Heart left ventricle (tissue), 16 donors: ENCODE measurements at regions not wholly inside any gene's neighbourhood (a gene's known extent, or its start where the extent isn't known, plus 50 kb on each side); places are given as distances from the start of the nearest gene placed in this dataset.

Experiments used
- ATAC-seq, 4 donors: fragments of 200-7000 bp; cut with Tn5 transposase; one replicate each; pipeline ENCODE4 v1.9.1; 2020 to 2022; ENCODE audit warnings: moderate library complexity in 4 of 4, mild to moderate bottlenecking in 3 of 4, moderate number of reproducible peaks in 1 of 4
- DNase-seq, 5 donors: peaks; one replicate each; pipeline ENCODE4 v3.0.0-alpha.2; 2020
- H3K27ac ChIP-seq, 12 donors: fragments of 200-600 bp; sonication (generic) in 4 of 12; one replicate each; pipeline versions ENCODE4 v1.5.0 to v1.8.0; 2016 to 2022; ENCODE audit warnings: mild to moderate bottlenecking in 2 of 12
- H3K27me3 ChIP-seq, 9 donors: fragments of 200-600 bp; sonication (generic) in 2 of 9; one replicate each; pipeline versions ENCODE4 v1.5.1 to v1.8.0; 2016 to 2022; ENCODE audit warnings: mild to moderate bottlenecking in 3 of 9
- H3K36me3 ChIP-seq, 9 donors: fragments of 200-600 bp; sonication (generic) in 2 of 9; one replicate each; pipeline versions ENCODE4 v1.5.0 to v1.8.0; 2018 to 2022; ENCODE audit warnings: mild to moderate bottlenecking in 2 of 9
- H3K4me1 ChIP-seq, 12 donors: fragments of 200-600 bp; sonication (generic) in 4 of 12; one replicate each; pipeline versions ENCODE4 v1.5.0 to v1.8.0; 2016 to 2022; ENCODE audit warnings: mild to moderate bottlenecking in 3 of 12
- H3K4me3 ChIP-seq, 12 donors: fragments of 200-600 bp; sonication (generic) in 4 of 12; one replicate each; pipeline versions ENCODE4 v1.5.0 to v1.8.0; 2017 to 2022; ENCODE audit warnings: mild to moderate bottlenecking in 9 of 12, moderate library complexity in 4 of 12
- H3K9me3 ChIP-seq, 12 donors: fragments of 200-600 bp; sonication (generic) in 4 of 12; one replicate each; pipeline versions ENCODE4 v1.5.0 to v1.8.0; 2016 to 2022; ENCODE audit warnings: mild to moderate bottlenecking in 1 of 12
- POLR2A ChIP-seq, 2 donors: fragments of 450-650 bp; IDR thresholded peaks; one replicate each; pipeline ENCODE4 v1.6.1; 2017; ENCODE audit warnings: antibody characterized with exemption in 2 of 2, mild to moderate bottlenecking in 2 of 2, moderate library complexity in 2 of 2
- WGBS, 4 donors: extraction: QIAGEN DNeasy Blood & Tissue Kit in 2 of 4; methylation state at CpG; one replicate each; pipeline versions ENCODE4 v1.1.5 to v1.1.7; 2013 to 2018; 5-methylcytosine and 5-hydroxymethylcytosine counted together
- intact Hi-C, 10 donors: fragments of 100-400 bp; cut with DNase I; formaldehyde crosslinking; loops; one replicate each; pipeline versions ENCODE4 v1.11.1 to v1.14.2; 2022
- TF ChIP-seq, protein P1 (sequence below), 12 donors: fragments of 200-600 bp; sonication (generic) in 4 of 12; IDR thresholded peaks; one replicate each; pipeline versions ENCODE4 v1.5.0 to v1.8.0; 2018 to 2022; ENCODE audit warnings: antibody characterized with exemption in 12 of 12, mild to moderate bottlenecking in 5 of 12
- donor health status: ischemic (EF 13 %, LVEDD 7.1; RV severe dilation, severe dysfunction).
- donor health status: healthy with polysubstance abuse.
- donor health status: DM: no; HTN: yes; CAD: no.
- donor health status: DM: no; HTN: no; CAD: no.
- donor health status: ischemic (EF 25% LVEDD 6.9; RV normal size, moderate dysfunction).
- donor health status: ischemic (EF 25% LVEDD 5.7; RV mildly dilated, moderate dysfunction).
- donor health status: healthy.
- donor health status: DM: yes; HTN: yes; CAD: no.
- donor health status: ischemic (EF 35%, LVEDD 5.7; RV mildly dilated, moderate dysfunction).
- donor health status: nonischemic (EF 11% LVEDD 7.7; RV severe dilation, severe dysfunction).
- donor health status: DM: yes; HTN: yes; CAD: no.
- donor health status: PGD.
- donor health status: ischemic (EF 29% LVEDD 5.4; RV normal size, mild dysfunction).
- donor health status: nonischemic (EF 23%, LVEDD 6.1; RV moderate dilation, normal function).

DNA sequence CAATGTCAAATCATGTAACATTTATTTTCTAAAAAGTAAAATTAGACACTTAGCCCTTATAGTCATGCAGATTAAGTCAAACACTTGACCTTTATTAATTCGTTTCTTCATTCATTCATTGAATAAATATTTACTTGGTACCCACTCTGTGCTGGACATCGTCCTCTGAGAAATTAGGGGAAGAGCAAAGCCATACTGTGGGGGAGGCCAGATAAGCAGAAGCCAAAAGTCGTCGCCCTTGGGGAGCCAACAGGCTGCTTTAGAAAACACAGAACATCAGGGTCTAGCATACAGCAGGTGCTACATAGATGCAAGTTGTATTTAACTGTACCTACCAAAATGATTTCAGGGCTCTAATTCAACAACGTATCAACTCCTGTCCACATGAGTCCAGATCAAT, 66.1 kb upstream of the PROX1 start:
- DNase-seq = no peak
- TF ChIP-seq, protein P1, sequence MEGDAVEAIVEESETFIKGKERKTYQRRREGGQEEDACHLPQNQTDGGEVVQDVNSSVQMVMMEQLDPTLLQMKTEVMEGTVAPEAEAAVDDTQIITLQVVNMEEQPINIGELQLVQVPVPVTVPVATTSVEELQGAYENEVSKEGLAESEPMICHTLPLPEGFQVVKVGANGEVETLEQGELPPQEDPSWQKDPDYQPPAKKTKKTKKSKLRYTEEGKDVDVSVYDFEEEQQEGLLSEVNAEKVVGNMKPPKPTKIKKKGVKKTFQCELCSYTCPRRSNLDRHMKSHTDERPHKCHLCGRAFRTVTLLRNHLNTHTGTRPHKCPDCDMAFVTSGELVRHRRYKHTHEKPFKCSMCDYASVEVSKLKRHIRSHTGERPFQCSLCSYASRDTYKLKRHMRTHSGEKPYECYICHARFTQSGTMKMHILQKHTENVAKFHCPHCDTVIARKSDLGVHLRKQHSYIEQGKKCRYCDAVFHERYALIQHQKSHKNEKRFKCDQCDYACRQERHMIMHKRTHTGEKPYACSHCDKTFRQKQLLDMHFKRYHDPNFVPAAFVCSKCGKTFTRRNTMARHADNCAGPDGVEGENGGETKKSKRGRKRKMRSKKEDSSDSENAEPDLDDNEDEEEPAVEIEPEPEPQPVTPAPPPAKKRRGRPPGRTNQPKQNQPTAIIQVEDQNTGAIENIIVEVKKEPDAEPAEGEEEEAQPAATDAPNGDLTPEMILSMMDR (IDR thresholded peaks at IDR 0.05) = no peak
- H3K27ac ChIP-seq = no peak overlapping the region
- no peaks in the 10 kb centered on the region for H3K27me3 ChIP-seq
- no peaks in the 10 kb centered on the region for H3K9me3 ChIP-seq
- no peak for ATAC-seq
- intact Hi-C loops = no loop called here
- H3K4me1 ChIP-seq = no peaks in the 10 kb centered on the region
- no peaks in the 10 kb centered on the region for H3K36me3 ChIP-seq
- WGBS, 4 donors = 64 to 69% (median 66%) methylated on average over 5 of the region's 5 CpGs
- no peak overlapping the region for H3K4me3 ChIP-seq

DNA sequence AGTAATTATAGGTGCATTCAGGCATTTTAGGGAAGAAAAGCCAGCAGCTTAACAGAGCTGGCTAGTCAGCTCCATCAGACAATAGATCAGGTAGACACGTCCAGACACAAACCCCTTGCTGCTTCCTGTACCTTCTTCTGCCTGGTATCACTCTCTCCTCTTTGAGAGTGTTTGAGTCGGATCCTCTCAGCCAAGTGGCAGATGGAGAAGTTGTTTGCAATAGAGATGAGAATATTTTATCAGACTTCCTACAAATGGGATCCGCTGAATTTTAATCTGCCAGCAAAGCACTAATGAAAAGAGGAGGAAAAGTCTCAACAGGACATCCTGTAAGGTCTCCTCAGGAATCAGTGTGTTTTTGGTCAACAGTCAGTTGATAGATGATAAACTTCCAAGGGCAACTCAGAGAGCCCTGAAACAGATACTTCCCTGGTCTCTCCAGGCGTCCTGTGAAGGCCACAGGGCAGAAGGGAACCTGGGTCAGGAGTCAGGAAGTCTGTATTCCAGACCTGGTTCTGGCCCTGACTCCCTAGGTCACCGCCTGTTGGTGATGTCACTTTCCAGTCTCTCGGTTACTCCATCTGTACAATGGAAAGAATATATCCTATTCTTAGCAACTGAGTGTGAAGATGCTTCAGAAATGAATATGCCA, 62.1 kb upstream of the PROX1 start:
- H3K27me3 ChIP-seq = no peaks in the 10 kb centered on the region
- TF ChIP-seq, protein P1 (IDR thresholded peaks at IDR 0.05) = no peak
- TF ChIP-seq POLR2A (IDR thresholded peaks at IDR 0.05) = no peak
- H3K4me1 ChIP-seq = no peaks in the 10 kb centered on the region
- intact Hi-C loops = no loop called here
- H3K27ac ChIP-seq = no peak overlapping the region
- no peak for DNase-seq
- H3K36me3 ChIP-seq = no peaks in the 10 kb centered on the region
- no peak overlapping the region for H3K4me3 ChIP-seq
- no peaks in the 10 kb centered on the region for H3K9me3 ChIP-seq
- 60 to 70% (median 64%) methylated on average over 6 of the region's 6 CpGs for WGBS, 4 donors
- no peak for ATAC-seq

- WGBS, 4 donors = 89 to 94% (median 91%) methylated on average over 6 of the region's 6 CpGs
- H3K27me3 ChIP-seq = no peaks in the 10 kb centered on the region
- no peak overlapping the region for H3K4me3 ChIP-seq
- intact Hi-C loops = no loop called here
- H3K27ac ChIP-seq = no peak overlapping the region
- no peak for TF ChIP-seq POLR2A (IDR thresholded peaks at IDR 0.05)
- TF ChIP-seq, protein P1 (IDR thresholded peaks at IDR 0.05) = no peak
- no peak for ATAC-seq
- no peaks in the 10 kb centered on the region for H3K36me3 ChIP-seq
- H3K9me3 ChIP-seq = no peaks in the 10 kb centered on the region
- peaks cover 0 to 9% (median 0%) of the 10 kb centered on the region in 12 donors for H3K4me1 ChIP-seq
- no peak for DNase-seq
Measured at GRCh38 chr1:213927846-213928245, 59.9 kb upstream of the PROX1 start.

- Histone ChIP-seq H3K36me3 (no peaks in the 10 kb centered on the region), H3K27me3 (no peaks in the 10 kb centered on the region), H3K4me3 (no peak overlapping the region), H3K27ac (no peak overlapping the region), H3K9me3 (no peaks in the 10 kb centered on the region), H3K4me1 (peaks cover 0 to 10% (median 0%) of the 10 kb centered on the region in 12 donors)
- TF ChIP-seq, protein P1 (IDR thresholded peaks at IDR 0.05) = no peak
- no peak for TF ChIP-seq POLR2A (IDR thresholded peaks at IDR 0.05)
- intact Hi-C loops = no loop called here
- ATAC-seq (no peak), DNase-seq (no peak)
Measured at GRCh38 chr1:213929398-213929797, 58.4 kb upstream of the PROX1 start.
